Vagina (tissue), 2 donors: ENCODE measurements at regions not wholly inside any gene's neighbourhood (a gene's known extent, or its start where the extent isn't known, plus 50 kb on each side); places are given as distances from the start of the nearest gene placed in this dataset.

Experiments
- CTCF ChIP-seq, 3 experiments: fragments of 450-650 bp in 2 of 3; fragments of 200-600 bp in 1 of 3; sonication (generic) in 1 of 3; IDR thresholded peaks; one replicate each; pipeline ENCODE4 v1.5.1; 2017 to 2019; ENCODE audit warnings: antibody characterized with exemption in 3 of 3, mild to moderate bottlenecking in 2 of 3, moderate library complexity in 2 of 3
- POLR2A ChIP-seq, 2 donors: fragments of 450-650 bp; IDR thresholded peaks; one replicate each; pipeline ENCODE4 v1.6.1; 2017; ENCODE audit warnings: antibody characterized with exemption in 2 of 2, mild to moderate bottlenecking in 2 of 2, moderate library complexity in 2 of 2
- POLR2AphosphoS5 ChIP-seq, 2 donors: sonication (generic); formaldehyde crosslinking; IDR thresholded peaks; one replicate each; pipeline ENCODE4 v1.9.0; 2017; ENCODE audit warnings: antibody characterized with exemption in 2 of 2, mild to moderate bottlenecking in 2 of 2, low read depth in 1 of 2; ENCODE audit not compliant: insufficient read depth in 1 of 2

DNA sequence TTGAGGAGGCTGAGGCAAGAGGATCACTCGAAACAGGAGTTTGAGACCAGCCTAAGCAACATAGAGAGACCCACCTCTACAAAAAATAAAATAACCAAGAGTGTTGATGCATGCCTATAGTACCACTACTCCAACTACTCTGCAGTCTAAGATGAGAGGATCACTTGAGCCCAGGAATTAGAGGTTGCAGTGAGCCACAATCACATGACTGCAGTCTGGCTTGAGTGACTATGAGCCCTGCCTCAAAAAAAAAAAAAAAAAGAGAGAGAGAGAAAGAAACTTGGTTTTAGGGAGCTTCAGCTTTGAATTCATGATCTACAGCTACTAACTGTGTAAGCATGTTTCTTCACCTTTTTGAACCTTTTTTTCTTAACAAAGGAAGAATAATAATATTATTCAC, 119.9 kb downstream of the HNMT start:
- TF ChIP-seq CTCF (IDR thresholded peaks at IDR 0.05) (no peak), POLR2AphosphoS5 (IDR thresholded peaks at IDR 0.05; ENCODE audit: insufficient read depth in 1 of 2, low read depth in 1 of 2) (no peak), POLR2A (IDR thresholded peaks at IDR 0.05) (no peak)
